SU-DHL-6 (cell line): ENCODE measurements at regions not wholly inside any gene's neighbourhood (a gene's known extent, or its start where the extent isn't known, plus 50 kb on each side); places are given as distances from the start of the nearest gene placed in this dataset.

Experiments
- H2AFZ ChIP-seq: fragments of 200-600 bp; sonication (generic); 2 replicates; pipeline ENCODE4 v1.6.1; 2014; ENCODE audit warnings: low read depth, mild to moderate bottlenecking, moderate library complexity, mixed read lengths, antibody characterized with exemption, low read length; ENCODE audit not compliant: severe bottlenecking
- H3F3A ChIP-seq: fragments of 200-600 bp; shearing (Covaris generic); 2 replicates; pipeline ENCODE4 v1.6.0; 2016; ENCODE audit warnings: antibody characterized with exemption, mild to moderate bottlenecking; ENCODE audit not compliant: insufficient read depth
- H3K27ac ChIP-seq: fragments of 200-600 bp; sonication (generic); 2 replicates; pipeline ENCODE4 v1.5.1; 2016; ENCODE audit warnings: low read depth, mild to moderate bottlenecking, low read length, moderate library complexity, mixed read lengths
- H3K27me3 ChIP-seq: fragments of 200-600 bp; sonication (generic), shearing (Covaris generic); 2 replicates; pipeline ENCODE4 v1.6.0; 2014; ENCODE audit warnings: mild to moderate bottlenecking, low read length
- H3K36me3 ChIP-seq: fragments of 200-600 bp; sonication (generic); 2 replicates; pipeline ENCODE4 v1.6.1; 2014; ENCODE audit warnings: mild to moderate bottlenecking, low read length, mixed read lengths
- H3K4me2 ChIP-seq: fragments of 300-600, 200-600 bp; shearing (Covaris generic), sonication (generic); 2 replicates; pipeline ENCODE4 v1.6.0; 2014; ENCODE audit warnings: low read length, low read depth, mild to moderate bottlenecking; ENCODE audit not compliant: poor library complexity, severe bottlenecking
- H3K4me3 ChIP-seq: fragments of 200-600 bp; sonication (generic); 2 replicates; pipeline ENCODE4 v1.5.1; 2014; ENCODE audit warnings: antibody characterized with exemption, low read length, mild to moderate bottlenecking, mixed read lengths; ENCODE audit not compliant: insufficient read depth, poor library complexity, severe bottlenecking
- H3K79me2 ChIP-seq: fragments of 200-600 bp; sonication (generic); 2 replicates; pipeline ENCODE4 v1.6.1; 2014; ENCODE audit warnings: mild to moderate bottlenecking, low read length, moderate library complexity; ENCODE audit not compliant: insufficient read depth
- H3K9ac ChIP-seq: fragments of 200-600 bp; sonication (generic); 2 replicates; pipeline ENCODE4 v1.7.0; 2014; ENCODE audit warnings: mild to moderate bottlenecking, low read length
- H3K9me2 ChIP-seq: fragments of 200-600 bp; sonication (generic); replicated peaks from 2 replicates; pipeline ENCODE4 v1.6.1; 2014; ENCODE audit warnings: low read length; ENCODE audit not compliant: insufficient read depth
- H3K9me3 ChIP-seq: fragments of 200-600 bp; sonication (generic); 2 replicates; pipeline ENCODE4 v1.6.1; 2014; ENCODE audit warnings: low read length, mixed read lengths; ENCODE audit not compliant: insufficient read depth
- H4K20me1 ChIP-seq: fragments of 200-600 bp; sonication (generic); 2 replicates; pipeline ENCODE4 v1.6.1; 2014; ENCODE audit warnings: low read depth, mild to moderate bottlenecking, antibody characterized with exemption, low read length, moderate library complexity, mixed read lengths
- EZH2phosphoT487 ChIP-seq: fragments of 200-600 bp; sonication (generic), shearing (Covaris generic); conservative IDR thresholded peaks from 2 replicates; pipeline ENCODE4 v1.6.1; 2018; ENCODE audit warnings: mild to moderate bottlenecking, antibody characterized with exemption, low read length, moderate library complexity, mixed read lengths
- TF ChIP-seq, protein P1 (sequence below): fragments of 200-600 bp; sonication (generic); IDR thresholded peaks from one replicate; pipeline ENCODE4 v1.5.1; 2017; ENCODE audit warnings: antibody characterized with exemption, mild to moderate bottlenecking, low read length, moderate library complexity; ENCODE audit not compliant: insufficient read depth, poor library complexity, severe bottlenecking

DNA sequence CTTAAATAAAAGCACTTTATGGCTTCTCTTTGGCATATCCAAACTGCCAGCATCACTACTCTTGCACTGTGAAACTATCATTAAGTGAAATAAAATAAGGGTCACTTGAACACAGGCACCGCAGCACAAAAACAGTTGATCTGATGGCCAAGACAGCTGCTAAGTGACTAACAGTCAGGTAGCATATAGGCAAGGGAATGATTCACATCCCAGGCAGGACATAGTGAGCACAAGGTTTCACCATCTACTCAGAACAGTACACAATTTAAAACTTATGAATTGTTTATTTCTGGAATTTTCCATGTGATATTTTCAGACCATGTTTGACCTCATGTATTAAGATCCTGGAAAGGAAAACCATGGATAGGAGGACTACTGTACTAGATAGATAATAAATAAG is 214.2 kb downstream of the MREG start:
- no peak overlapping the region for H2AFZ ChIP-seq
- no peak for TF ChIP-seq EZH2phosphoT487
- TF ChIP-seq, protein P1, sequence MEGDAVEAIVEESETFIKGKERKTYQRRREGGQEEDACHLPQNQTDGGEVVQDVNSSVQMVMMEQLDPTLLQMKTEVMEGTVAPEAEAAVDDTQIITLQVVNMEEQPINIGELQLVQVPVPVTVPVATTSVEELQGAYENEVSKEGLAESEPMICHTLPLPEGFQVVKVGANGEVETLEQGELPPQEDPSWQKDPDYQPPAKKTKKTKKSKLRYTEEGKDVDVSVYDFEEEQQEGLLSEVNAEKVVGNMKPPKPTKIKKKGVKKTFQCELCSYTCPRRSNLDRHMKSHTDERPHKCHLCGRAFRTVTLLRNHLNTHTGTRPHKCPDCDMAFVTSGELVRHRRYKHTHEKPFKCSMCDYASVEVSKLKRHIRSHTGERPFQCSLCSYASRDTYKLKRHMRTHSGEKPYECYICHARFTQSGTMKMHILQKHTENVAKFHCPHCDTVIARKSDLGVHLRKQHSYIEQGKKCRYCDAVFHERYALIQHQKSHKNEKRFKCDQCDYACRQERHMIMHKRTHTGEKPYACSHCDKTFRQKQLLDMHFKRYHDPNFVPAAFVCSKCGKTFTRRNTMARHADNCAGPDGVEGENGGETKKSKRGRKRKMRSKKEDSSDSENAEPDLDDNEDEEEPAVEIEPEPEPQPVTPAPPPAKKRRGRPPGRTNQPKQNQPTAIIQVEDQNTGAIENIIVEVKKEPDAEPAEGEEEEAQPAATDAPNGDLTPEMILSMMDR = no peak
- no peaks in the 10 kb centered on the region for H3K9me3 ChIP-seq
- no peaks in the 10 kb centered on the region for H4K20me1 ChIP-seq
- H3K4me3 ChIP-seq = no peak overlapping the region
- no peaks in the 10 kb centered on the region for H3K36me3 ChIP-seq
- no peak overlapping the region for H3K27ac ChIP-seq
- H3K27me3 ChIP-seq = no peaks in the 10 kb centered on the region
- H3K4me2 ChIP-seq = no peak overlapping the region
- no peaks in the 10 kb centered on the region for H3K9me2 ChIP-seq
- no peaks in the 10 kb centered on the region for H3K79me2 ChIP-seq
- no peaks in the 10 kb centered on the region for H3F3A ChIP-seq
- no peak overlapping the region for H3K9ac ChIP-seq

DNA sequence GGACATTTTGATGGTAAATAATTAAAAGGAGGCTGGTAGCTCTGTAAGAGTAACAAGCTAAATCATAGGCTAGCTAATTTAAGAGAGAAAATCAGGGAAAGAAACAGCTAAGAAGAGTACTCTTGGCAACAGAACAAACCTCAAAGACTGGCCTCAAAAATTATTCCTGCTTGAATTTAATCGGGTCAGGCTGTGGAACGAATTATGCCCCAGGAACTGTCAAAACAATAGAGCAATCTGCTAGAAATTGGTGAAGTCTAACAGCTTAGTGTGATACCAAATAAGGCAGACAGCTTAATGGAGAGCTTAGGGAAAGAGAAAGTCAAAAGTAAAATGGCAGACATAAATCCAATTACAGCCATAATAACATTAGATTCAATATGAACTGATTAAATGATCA is 215.7 kb downstream of the MREG start:
- H4K20me1 ChIP-seq = no peaks in the 10 kb centered on the region
- H3K9me2 ChIP-seq = no peaks in the 10 kb centered on the region
- no peaks in the 10 kb centered on the region for H3K9me3 ChIP-seq
- no peak overlapping the region for H3K27ac ChIP-seq
- no peak overlapping the region for H3K4me2 ChIP-seq
- H3K27me3 ChIP-seq = no peaks in the 10 kb centered on the region
- H3F3A ChIP-seq = no peaks in the 10 kb centered on the region
- no peaks in the 10 kb centered on the region for H3K79me2 ChIP-seq
- no peaks in the 10 kb centered on the region for H3K36me3 ChIP-seq
- H3K4me3 ChIP-seq = no peak overlapping the region
- H3K9ac ChIP-seq = no peak overlapping the region
- TF ChIP-seq, protein P1 = no peak
- TF ChIP-seq EZH2phosphoT487 = no peak
- no peak overlapping the region for H2AFZ ChIP-seq

DNA sequence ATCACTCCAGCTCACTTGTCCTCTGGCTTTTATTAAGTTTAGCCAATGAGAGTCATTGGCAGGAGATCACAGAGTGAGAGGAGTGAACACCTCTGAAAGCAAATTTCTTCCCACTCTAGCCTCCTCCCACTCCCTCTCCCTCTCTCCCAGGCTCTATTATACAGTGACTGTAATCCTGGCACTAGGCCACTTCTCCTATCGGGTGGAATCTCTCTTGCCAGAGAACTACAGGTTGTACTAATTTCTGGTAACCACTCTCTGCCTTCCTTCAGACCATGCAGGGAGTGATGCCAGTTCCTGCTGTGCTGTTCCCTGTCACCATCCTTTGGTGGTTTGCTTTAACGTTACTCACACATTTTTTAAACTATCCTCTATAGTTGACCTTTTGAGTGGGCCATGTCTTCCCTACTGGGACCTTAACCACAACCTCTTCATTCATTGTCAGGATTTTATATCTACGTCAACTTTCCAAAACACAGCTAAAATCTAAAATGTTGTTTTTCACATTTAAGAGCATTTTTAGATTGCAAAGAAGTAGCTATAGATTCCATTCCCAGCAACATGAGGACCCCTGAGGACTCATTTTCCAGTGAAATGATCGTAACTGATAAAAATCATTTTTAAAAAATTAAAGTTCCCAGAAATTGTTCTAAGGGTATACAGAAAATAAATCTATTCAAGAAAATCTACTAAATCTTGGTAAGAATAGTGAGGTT is 217.1 kb downstream of the MREG start:
- H3K9ac ChIP-seq = no peak overlapping the region
- TF ChIP-seq EZH2phosphoT487 = no peak
- TF ChIP-seq, protein P1 = no peak
- H3K9me2 ChIP-seq = no peaks in the 10 kb centered on the region
- no peak overlapping the region for H3K27ac ChIP-seq
- H3K36me3 ChIP-seq = no peaks in the 10 kb centered on the region
- no peak overlapping the region for H2AFZ ChIP-seq
- no peaks in the 10 kb centered on the region for H3F3A ChIP-seq
- no peaks in the 10 kb centered on the region for H4K20me1 ChIP-seq
- H3K79me2 ChIP-seq = no peaks in the 10 kb centered on the region
- H3K4me2 ChIP-seq = no peak overlapping the region
- no peaks in the 10 kb centered on the region for H3K27me3 ChIP-seq
- H3K4me3 ChIP-seq = no peak overlapping the region
- no peaks in the 10 kb centered on the region for H3K9me3 ChIP-seq
